ENCODE measurements at regions not wholly inside any gene's neighbourhood (a gene's known extent, or its start where the extent isn't known, plus 50 kb on each side); places are given as distances from the start of the nearest gene placed in this dataset.

DNA sequence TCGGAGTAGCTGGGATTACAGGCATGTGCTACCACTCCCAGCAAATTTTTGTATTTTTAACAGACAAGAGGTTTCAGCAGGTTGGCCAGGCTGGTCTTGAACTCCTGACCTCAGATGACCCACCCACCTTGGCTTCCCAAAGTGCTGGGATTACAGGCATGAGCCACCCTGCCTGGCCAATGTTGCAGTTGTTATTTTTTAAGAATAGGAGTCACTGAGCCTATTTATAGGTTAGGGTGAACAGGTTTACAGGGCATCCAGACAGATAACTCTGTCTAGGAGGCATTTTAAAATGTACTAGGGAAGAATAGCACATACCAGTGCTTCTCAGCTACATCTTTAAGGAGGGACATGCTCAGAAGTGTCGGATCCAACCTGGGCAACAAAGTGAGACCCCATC, 60.1 kb upstream of the BNC2 start:
- TF ChIP-seq CTCF (IDR thresholded peaks at IDR 0.05; ENCODE audit: poor library complexity, severe bottlenecking) (no peak), RAD21 (conservative IDR thresholded peaks at IDR 0.05) (no peak), MXI1 (conservative IDR thresholded peaks at IDR 0.05; ENCODE audit: poor library complexity, severe bottlenecking) (no peak)
